Bronchial epithelial cell (primary cell): ENCODE measurements at regions not wholly inside any gene's neighbourhood (a gene's known extent, or its start where the extent isn't known, plus 50 kb on each side); places are given as distances from the start of the nearest gene placed in this dataset.
A peak's percentile ranks its signal among the peaks of the same experiment; 100 is the strongest.

Source experiments
- DNase-seq: peaks from one replicate; pipeline ENCODE4 v3.0.0-alpha.2; 2010; ENCODE audit warnings: low read depth
- FAIRE-seq: peaks from 2 replicates; lab custom pipeline; 2011; peaks lifted over from hg19 to GRCh38; lab: Jason Lieb, UNC
- H3K27me3 ChIP-seq: 2 replicates; pipeline ENCODE4 v1.5.1; 2011; ENCODE audit warnings: low read length; ENCODE audit not compliant: control insufficient read depth, insufficient read depth
- H3K36me3 ChIP-seq: 2 replicates; pipeline ENCODE4 v1.5.1; 2011; ENCODE audit warnings: low read length; ENCODE audit not compliant: control insufficient read depth, insufficient read depth
- H3K4me3 ChIP-seq: 2 replicates; pipeline ENCODE4 v1.5.1; 2011; ENCODE audit warnings: mild to moderate bottlenecking, low read depth, low read length, control low read depth
- TF ChIP-seq, protein P1 (sequence below): IDR thresholded peaks from 2 replicates; pipeline ENCODE4 v1.5.1; 2011; ENCODE audit warnings: mild to moderate bottlenecking, moderate library complexity, low read length, control low read depth, inconsistent platforms; ENCODE audit not compliant: insufficient read depth, severe bottlenecking

DNA sequence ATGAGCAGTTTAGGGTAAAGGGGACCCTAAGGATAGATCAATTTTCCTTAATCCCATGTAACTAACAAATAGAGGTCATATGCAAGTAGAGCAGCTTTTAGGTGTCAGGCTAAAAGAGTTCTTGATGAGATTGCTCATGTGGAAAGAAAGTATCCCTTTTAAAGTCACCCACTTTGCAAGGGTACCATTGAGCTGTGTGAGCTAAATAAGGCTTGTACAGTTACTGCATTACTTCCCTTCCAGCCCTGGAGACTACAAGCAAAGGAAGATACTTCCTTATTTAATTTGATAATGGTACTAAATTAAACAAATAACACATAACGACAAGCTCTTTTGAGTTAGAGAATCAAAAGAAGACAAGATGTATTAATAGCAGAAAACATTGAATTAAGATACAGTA is 191.7 kb downstream of the TMX1 start:
- no peak for FAIRE-seq
- H3K4me3 ChIP-seq = no peak overlapping the region
- H3K27me3 ChIP-seq = no peaks in the 10 kb centered on the region
- TF ChIP-seq, protein P1, sequence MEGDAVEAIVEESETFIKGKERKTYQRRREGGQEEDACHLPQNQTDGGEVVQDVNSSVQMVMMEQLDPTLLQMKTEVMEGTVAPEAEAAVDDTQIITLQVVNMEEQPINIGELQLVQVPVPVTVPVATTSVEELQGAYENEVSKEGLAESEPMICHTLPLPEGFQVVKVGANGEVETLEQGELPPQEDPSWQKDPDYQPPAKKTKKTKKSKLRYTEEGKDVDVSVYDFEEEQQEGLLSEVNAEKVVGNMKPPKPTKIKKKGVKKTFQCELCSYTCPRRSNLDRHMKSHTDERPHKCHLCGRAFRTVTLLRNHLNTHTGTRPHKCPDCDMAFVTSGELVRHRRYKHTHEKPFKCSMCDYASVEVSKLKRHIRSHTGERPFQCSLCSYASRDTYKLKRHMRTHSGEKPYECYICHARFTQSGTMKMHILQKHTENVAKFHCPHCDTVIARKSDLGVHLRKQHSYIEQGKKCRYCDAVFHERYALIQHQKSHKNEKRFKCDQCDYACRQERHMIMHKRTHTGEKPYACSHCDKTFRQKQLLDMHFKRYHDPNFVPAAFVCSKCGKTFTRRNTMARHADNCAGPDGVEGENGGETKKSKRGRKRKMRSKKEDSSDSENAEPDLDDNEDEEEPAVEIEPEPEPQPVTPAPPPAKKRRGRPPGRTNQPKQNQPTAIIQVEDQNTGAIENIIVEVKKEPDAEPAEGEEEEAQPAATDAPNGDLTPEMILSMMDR = no peak
- no peak for DNase-seq
- H3K36me3 ChIP-seq = no peaks in the 10 kb centered on the region

- TF ChIP-seq, protein P1 = no peak
- DNase-seq = no peak
- H3K27me3 ChIP-seq = no peaks in the 10 kb centered on the region
- no peak overlapping the region for H3K4me3 ChIP-seq
- no peaks in the 10 kb centered on the region for H3K36me3 ChIP-seq
- no peak for FAIRE-seq
Observed at GRCh38 chr14:51432302-51432948, 192.4 kb downstream of the TMX1 start.

- Histone ChIP-seq H3K4me3 (no peak overlapping the region), H3K36me3 (no peaks in the 10 kb centered on the region), H3K27me3 (no peaks in the 10 kb centered on the region)
- FAIRE-seq (peak; percentile 32), DNase-seq (no peak)
- TF ChIP-seq, protein P1 = no peak
Observed at GRCh38 chr14:51436630-51437029, 196.6 kb downstream of the TMX1 start.

GRCh38 chr14:51439896-51440295 is 199.8 kb downstream of the TMX1 start:
- no peak for DNase-seq
- no peak overlapping the region for H3K4me3 ChIP-seq
- no peaks in the 10 kb centered on the region for H3K27me3 ChIP-seq
- TF ChIP-seq, protein P1 = no peak
- FAIRE-seq = no peak
- H3K36me3 ChIP-seq = no peaks in the 10 kb centered on the region

DNA sequence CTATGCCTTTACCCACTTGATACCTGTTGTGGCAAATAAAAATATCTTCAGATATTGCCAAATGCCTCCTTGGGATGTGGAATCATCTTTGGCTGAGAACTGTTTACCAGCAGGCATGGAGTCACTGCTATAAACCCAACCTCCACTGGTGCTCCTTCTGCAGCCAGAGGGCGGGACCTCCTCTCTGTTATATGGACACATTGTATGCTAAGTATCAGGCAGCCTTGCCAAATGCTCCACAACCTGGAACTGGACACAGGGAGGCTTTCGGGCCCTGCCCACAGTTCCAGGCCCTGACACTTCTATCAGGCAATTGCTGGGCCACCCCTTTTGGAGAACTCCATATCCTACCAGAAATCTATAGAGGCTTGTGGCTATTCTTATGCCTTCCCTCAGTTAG is 201.0 kb downstream of the TMX1 start:
- Histone ChIP-seq H3K27me3 (no peaks in the 10 kb centered on the region), H3K4me3 (no peak overlapping the region), H3K36me3 (no peaks in the 10 kb centered on the region)
- no peak for FAIRE-seq
- DNase-seq = peak; percentile 30
- TF ChIP-seq, protein P1 = no peak

GRCh38 chr14:51442513-51443175 is 202.6 kb downstream of the TMX1 start:
- FAIRE-seq = peak; percentile 94
- no peaks in the 10 kb centered on the region for H3K36me3 ChIP-seq
- TF ChIP-seq, protein P1 = no peak
- peak; percentile 98 for DNase-seq
- no peak overlapping the region for H3K4me3 ChIP-seq
- no peaks in the 10 kb centered on the region for H3K27me3 ChIP-seq
